Activated CD4-positive, CD25-positive, alpha-beta regulatory T cell treated with anti-CD3 and anti-CD28 coated beads, Interleukin-2, amount 50 U/mL, for 24 hours (primary cell): ENCODE measurements at regions not wholly inside any gene's neighbourhood (a gene's known extent, or its start where the extent isn't known, plus 50 kb on each side); places are given as distances from the start of the nearest gene placed in this dataset.

Experiments used
- ATAC-seq, 2 donors: fragments of 150-1000 bp; cut with Tn5 transposase; one replicate each; pipeline ENCODE4 v1.10.0; 2021; ENCODE audit warnings: mild to moderate bottlenecking in 1 of 2, moderate library complexity in 1 of 2

- ATAC-seq: no peak
Observed at GRCh38 chr7:12741951-12742575, 54.6 kb downstream of the ARL4A start.

- ATAC-seq: no peak
Observed at GRCh38 chr7:12746211-12746610, 58.8 kb downstream of the ARL4A start.

- ATAC-seq: no peak
Observed at GRCh38 chr7:12747687-12748306, 60.4 kb downstream of the ARL4A start.

- ATAC-seq: no peak
Observed at GRCh38 chr7:12749069-12749468, 61.6 kb downstream of the ARL4A start.

- no peak for ATAC-seq
Observed at GRCh38 chr7:12749746-12750145, 62.3 kb downstream of the ARL4A start.

- no peak for ATAC-seq
Observed at GRCh38 chr7:12751764-12752163, 64.3 kb downstream of the ARL4A start.

- no peak for ATAC-seq
Observed at GRCh38 chr7:12754179-12754578, 66.7 kb downstream of the ARL4A start.

- ATAC-seq: no peak
Observed at GRCh38 chr7:12756821-12757220, 69.4 kb downstream of the ARL4A start.

GRCh38 chr7:12757443-12757842 lies 70.0 kb downstream of the ARL4A start:
- ATAC-seq: no peak

GRCh38 chr7:12759151-12759550 lies 71.7 kb downstream of the ARL4A start:
- no peak for ATAC-seq

GRCh38 chr7:12761111-12761510 lies 73.7 kb downstream of the ARL4A start:
- ATAC-seq: no peak

- no peak for ATAC-seq
Observed at GRCh38 chr7:12761691-12762090, 74.3 kb downstream of the ARL4A start.

- no peak for ATAC-seq
Observed at GRCh38 chr7:12764458-12764891, 77.0 kb downstream of the ARL4A start.

GRCh38 chr7:12765431-12766100 lies 78.1 kb downstream of the ARL4A start:
- ATAC-seq: no peak

- no peak for ATAC-seq
Observed at GRCh38 chr7:12766416-12766815, 79.0 kb downstream of the ARL4A start.

GRCh38 chr7:12768948-12769347 lies 81.5 kb downstream of the ARL4A start:
- ATAC-seq: no peak

GRCh38 chr7:12769444-12769843 lies 82.0 kb downstream of the ARL4A start:
- ATAC-seq: no peak

GRCh38 chr7:12770227-12770975 lies 83.0 kb downstream of the ARL4A start:
- ATAC-seq: no peak

GRCh38 chr7:12771378-12771877 lies 84.0 kb downstream of the ARL4A start:
- ATAC-seq: no peak

GRCh38 chr7:12772768-12773167 lies 85.3 kb downstream of the ARL4A start:
- ATAC-seq: no peak

GRCh38 chr7:12777257-12777656 lies 89.8 kb downstream of the ARL4A start:
- ATAC-seq: no peak

GRCh38 chr7:12779947-12780346 lies 92.5 kb downstream of the ARL4A start:
- no peak for ATAC-seq

- ATAC-seq: no peak
Observed at GRCh38 chr7:12783421-12784095, 96.1 kb downstream of the ARL4A start.
